GM10248 (cell line): ENCODE measurements at regions not wholly inside any gene's neighbourhood (a gene's known extent, or its start where the extent isn't known, plus 50 kb on each side); places are given as distances from the start of the nearest gene placed in this dataset.

Experiments
- CTCF ChIA-PET: fragments of 300-600 bp; sonication (Branson Sonifier 250); formaldehyde crosslinking; extraction: SDS; loops from one replicate; lab custom pipeline; 2021; ENCODE audit warnings: antibody characterized with exemption; lab: Yijun Ruan, JAX
- POLR2A ChIA-PET: fragments of 350-650 bp; sonication (Branson Sonifier 250); formaldehyde crosslinking; extraction: SDS; loops from one replicate; lab custom pipeline; 2020; ENCODE audit warnings: antibody characterized with exemption; lab: Yijun Ruan, JAX
- DNase-seq: peaks from one replicate; pipeline ENCODE4 v3.0.0; 2012; ENCODE audit errors: extremely low spot score
- TF ChIP-seq, protein P1 (sequence below): IDR thresholded peaks from 2 replicates; pipeline ENCODE4 v1.5.1; 2012; ENCODE audit warnings: mild to moderate bottlenecking, low read depth; ENCODE audit errors: extremely low read depth, missing control alignments, control extremely low read depth

DNA sequence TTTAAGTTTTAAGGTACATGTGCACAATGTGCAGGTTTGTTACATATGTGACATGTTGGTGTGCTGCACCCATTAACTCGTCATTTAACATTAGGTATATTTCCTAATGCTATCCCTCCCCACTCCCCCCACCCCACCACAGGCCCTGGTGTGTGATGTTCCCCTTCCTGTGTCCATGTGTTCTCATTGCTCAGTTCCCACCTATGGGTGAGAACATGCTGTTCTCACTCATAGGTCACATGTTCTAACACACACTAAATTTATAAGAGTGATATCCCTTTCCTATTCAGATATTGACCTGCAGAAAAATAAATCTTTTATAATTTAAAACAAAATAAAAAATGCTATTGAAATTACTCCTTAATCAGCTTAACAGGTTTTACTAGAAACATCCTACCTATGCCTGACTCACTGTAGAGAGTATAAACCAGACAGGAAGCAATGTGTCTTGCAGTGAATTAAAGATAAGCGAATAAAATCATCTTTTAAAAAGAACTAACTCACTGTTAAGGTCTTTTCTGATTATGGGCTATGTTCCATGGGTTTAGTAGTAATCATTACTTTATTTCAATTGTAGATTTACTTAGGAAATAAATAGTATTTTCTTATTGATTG is 82.0 kb upstream of the DPH5 start:
- TF ChIP-seq, protein P1, sequence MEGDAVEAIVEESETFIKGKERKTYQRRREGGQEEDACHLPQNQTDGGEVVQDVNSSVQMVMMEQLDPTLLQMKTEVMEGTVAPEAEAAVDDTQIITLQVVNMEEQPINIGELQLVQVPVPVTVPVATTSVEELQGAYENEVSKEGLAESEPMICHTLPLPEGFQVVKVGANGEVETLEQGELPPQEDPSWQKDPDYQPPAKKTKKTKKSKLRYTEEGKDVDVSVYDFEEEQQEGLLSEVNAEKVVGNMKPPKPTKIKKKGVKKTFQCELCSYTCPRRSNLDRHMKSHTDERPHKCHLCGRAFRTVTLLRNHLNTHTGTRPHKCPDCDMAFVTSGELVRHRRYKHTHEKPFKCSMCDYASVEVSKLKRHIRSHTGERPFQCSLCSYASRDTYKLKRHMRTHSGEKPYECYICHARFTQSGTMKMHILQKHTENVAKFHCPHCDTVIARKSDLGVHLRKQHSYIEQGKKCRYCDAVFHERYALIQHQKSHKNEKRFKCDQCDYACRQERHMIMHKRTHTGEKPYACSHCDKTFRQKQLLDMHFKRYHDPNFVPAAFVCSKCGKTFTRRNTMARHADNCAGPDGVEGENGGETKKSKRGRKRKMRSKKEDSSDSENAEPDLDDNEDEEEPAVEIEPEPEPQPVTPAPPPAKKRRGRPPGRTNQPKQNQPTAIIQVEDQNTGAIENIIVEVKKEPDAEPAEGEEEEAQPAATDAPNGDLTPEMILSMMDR = no peak
- ChIA-PET POLR2A (no interaction called here), CTCF (no interaction called here)
- DNase-seq = no peak

DNA sequence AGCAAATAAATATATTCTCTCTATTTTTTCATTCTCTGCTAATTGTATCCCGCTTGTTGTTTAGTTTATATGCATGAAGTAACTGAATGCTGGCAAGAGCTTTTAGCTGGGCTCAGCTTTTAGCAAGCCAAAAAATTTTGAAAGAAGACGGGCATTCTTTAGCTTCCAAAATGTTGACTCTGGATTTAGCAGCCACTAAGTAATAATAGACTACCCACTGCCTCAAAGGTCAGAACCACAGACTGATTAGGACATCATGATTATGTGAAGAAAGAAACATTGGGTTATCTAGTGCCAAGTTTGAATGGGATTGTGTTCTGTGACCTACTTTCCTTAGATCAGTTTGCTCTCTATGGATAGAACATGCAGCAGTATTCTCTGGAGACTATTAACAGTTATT is 80.3 kb upstream of the DPH5 start:
- ChIA-PET CTCF (interaction anchor here (0.7 kb wide), 1 partner anchor 16 kb away, joined by 3 read pairs; no protein-coding TSS in a partner anchor), POLR2A (no interaction called here)
- TF ChIP-seq, protein P1 = no peak
- no peak for DNase-seq

DNA sequence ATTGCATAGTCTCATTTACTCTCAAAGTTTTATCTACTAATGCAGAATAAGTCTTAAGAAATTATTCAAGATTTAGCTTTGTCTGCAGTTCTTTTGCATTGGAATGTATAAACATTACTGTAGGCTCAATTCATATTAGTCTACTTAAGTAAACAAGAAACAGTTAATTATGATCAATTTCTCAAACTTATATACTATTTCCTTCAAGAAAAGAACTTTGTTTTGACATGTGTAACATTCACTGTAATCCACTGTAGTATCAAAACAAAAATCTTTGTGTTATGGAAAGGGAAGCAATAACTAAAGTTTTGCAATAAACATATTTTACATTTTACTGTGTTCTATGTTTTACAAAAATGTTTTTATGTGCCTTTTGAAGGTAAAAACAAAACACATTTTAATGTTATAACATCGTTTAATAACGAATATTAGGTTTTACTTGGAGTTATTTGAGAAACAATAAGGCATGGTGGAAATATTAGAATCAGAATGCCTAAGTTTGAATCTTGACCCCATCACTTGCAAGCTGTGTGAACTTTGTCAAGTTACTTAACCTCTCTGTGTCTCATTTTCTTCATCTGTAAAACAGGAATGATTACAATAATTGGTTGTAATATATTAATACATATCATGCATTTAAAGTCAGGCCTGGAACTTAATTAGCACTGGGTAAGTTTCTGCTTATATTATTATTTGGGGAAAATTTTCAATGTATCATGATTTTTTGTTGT is 77.0 kb upstream of the DPH5 start:
- DNase-seq = no peak
- TF ChIP-seq, protein P1 = no peak
- POLR2A ChIA-PET = interaction anchor here (0.6 kb wide), 1 partner anchor 27 kb away, joined by 4 read pairs; no protein-coding TSS in a partner anchor
- CTCF ChIA-PET = interaction anchor here (0.6 to 2.2 kb wide), 4 partner anchors 10 to 135 kb away, joined by 3 to 7 read pairs (median 4); no protein-coding TSS in a partner anchor

DNA sequence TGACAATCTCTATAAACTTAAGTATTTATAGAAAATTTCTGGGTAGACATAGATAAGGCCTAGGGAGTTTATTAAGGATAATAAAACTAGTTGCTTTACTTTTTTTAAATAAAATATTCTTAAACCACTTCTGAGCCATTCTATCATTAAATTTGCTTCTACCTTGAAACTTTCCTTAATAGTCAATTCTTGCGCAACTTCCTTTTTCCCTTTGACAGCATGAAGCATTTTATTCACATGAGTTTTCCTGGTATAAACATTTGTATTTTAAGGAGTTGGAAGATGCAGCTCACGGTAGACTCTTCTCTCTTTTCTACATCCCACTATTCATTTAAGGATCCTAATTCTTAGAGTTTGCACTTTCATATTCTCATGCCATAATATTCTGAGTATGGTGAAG is 75.8 kb upstream of the DPH5 start:
- TF ChIP-seq, protein P1 = no peak
- CTCF ChIA-PET = interaction anchor here (1.4 to 2.1 kb wide), 3 partner anchors 12 to 137 kb away, joined by 3 to 7 read pairs (median 4); no protein-coding TSS in a partner anchor
- DNase-seq = no peak
- POLR2A ChIA-PET = no interaction called here

DNA sequence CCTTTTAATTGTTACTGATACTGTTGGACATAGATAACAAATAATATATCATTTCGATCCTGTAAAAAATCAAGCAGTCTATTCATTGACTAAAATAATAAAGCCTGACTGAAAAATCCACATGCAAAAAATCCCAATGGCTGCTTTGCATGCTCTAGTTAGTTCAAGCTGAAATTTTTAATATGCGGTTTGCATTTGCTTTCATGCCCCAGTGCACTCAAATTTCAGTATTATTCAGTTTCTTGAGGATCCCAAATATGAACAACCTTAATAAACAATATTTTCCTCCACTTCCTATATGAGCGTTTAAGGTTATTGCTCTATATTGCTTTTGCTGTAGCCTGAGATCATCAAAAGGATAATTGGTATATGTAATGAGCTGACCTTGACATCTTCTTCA is 75.1 kb upstream of the DPH5 start:
- TF ChIP-seq, protein P1 = no peak
- CTCF ChIA-PET = interaction anchor here (1.4 to 2.1 kb wide), 2 partner anchors 12 to 138 kb away, joined by 4 to 7 read pairs; no protein-coding TSS in a partner anchor
- no peak for DNase-seq
- POLR2A ChIA-PET = no interaction called here

DNA sequence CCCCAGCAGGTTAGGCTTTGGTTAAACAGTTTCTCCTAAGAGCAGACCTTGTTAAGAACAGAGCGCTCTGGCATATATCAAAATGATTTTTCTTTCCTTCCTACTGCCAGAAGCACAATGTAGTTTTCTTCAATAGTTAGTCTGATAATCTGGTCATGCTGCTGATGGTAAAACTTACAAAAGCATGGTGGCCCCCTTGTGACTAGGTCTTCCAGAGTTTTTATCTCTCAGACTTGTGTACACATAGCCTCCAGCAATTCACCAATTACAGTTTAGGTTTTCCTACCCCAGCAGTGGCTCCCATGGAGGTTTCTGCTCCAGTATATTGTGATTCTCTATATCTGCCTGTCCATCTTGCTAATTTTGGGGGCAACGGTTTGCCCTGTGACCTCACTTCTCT is 73.3 kb upstream of the DPH5 start:
- TF ChIP-seq, protein P1 = no peak
- ChIA-PET CTCF (no interaction called here), POLR2A (no interaction called here)
- no peak for DNase-seq
